B cell (primary cell): ENCODE measurements at regions not wholly inside any gene's neighbourhood (a gene's known extent, or its start where the extent isn't known, plus 50 kb on each side); places are given as distances from the start of the nearest gene placed in this dataset.

ENCODE experiments used
- EZH2 ChIP-seq: IDR thresholded peaks from 2 replicates; pipeline ENCODE4 v1.6.1; 2012; ENCODE audit warnings: borderline replicate concordance, low read depth, mild to moderate bottlenecking, moderate library complexity, low read length; ENCODE audit not compliant: insufficient read depth, poor library complexity, severe bottlenecking
- TF ChIP-seq, protein P1 (sequence below): fragments of 200-600 bp; IDR thresholded peaks from one replicate; pipeline ENCODE4 v1.8.0; 2022; ENCODE audit warnings: antibody characterized with exemption, mild to moderate bottlenecking

DNA sequence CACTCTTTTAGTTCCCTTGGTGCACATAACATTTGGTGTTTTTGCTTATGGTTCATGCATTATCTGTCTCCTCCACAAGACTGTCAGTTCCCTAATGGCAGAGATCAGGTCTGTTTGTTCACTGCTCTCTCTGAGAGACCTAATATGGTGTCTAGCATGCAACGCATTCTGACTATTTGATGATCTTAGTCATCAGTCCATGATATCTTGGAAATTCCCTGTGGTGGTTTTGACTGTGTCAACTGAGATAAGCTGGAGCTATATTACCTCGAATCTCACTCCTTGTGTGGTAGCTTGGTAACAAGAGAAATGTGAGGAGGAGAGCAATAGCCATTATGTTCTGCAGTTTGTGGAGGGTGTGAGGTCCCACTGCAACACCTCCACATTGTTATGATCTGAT lies 229.8 kb downstream of the FRK start:
- no peak for TF ChIP-seq EZH2
- TF ChIP-seq, protein P1, sequence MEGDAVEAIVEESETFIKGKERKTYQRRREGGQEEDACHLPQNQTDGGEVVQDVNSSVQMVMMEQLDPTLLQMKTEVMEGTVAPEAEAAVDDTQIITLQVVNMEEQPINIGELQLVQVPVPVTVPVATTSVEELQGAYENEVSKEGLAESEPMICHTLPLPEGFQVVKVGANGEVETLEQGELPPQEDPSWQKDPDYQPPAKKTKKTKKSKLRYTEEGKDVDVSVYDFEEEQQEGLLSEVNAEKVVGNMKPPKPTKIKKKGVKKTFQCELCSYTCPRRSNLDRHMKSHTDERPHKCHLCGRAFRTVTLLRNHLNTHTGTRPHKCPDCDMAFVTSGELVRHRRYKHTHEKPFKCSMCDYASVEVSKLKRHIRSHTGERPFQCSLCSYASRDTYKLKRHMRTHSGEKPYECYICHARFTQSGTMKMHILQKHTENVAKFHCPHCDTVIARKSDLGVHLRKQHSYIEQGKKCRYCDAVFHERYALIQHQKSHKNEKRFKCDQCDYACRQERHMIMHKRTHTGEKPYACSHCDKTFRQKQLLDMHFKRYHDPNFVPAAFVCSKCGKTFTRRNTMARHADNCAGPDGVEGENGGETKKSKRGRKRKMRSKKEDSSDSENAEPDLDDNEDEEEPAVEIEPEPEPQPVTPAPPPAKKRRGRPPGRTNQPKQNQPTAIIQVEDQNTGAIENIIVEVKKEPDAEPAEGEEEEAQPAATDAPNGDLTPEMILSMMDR = no peak
